IMR-90 (cell line): ENCODE measurements at regions not wholly inside any gene's neighbourhood (a gene's known extent, or its start where the extent isn't known, plus 50 kb on each side); places are given as distances from the start of the nearest gene placed in this dataset.

Experiments used
- ATAC-seq: fragments of 200-7000 bp; cut with Tn5 transposase; 2 replicates; pipeline ENCODE4 v1.9.1; 2020; ENCODE audit warnings: low read depth, mild to moderate bottlenecking, moderate library complexity
- BruUV-seq: library from RNA; stranded (reverse); fragments of 400-500 nt; replicated peaks from 2 replicates; lab custom pipeline; 2021; lab: Mats Ljungman, UMichigan
- CTCF ChIA-PET: fragments of 300-600 bp; formaldehyde crosslinking; extraction: SDS; loops from one replicate; lab custom pipeline; 2021; ENCODE audit warnings: antibody characterized with exemption; lab: Yijun Ruan, JAX
- POLR2A ChIA-PET: fragments of 300-600 bp; sonication (Branson Sonifier 250); formaldehyde crosslinking; loops from one replicate; lab custom pipeline; 2022; ENCODE audit warnings: antibody characterized with exemption; ENCODE audit not compliant: unreplicated experiment; lab: Charles Lee
- DNase-seq: peaks from one replicate; pipeline ENCODE4 v3.0.0; 2013
- H2AFZ ChIP-seq: replicated peaks from 2 replicates; pipeline ENCODE3; 2013; ENCODE audit warnings: low read length, mild to moderate bottlenecking; ENCODE audit not compliant: poor library complexity
- H2AK5ac ChIP-seq: 2 replicates; pipeline ENCODE4 v1.6.1; 2013; ENCODE audit warnings: low read depth, low read length, inconsistent platforms
- H2AK9ac ChIP-seq: replicated peaks from 2 replicates; pipeline ENCODE3; 2013; ENCODE audit warnings: mild to moderate bottlenecking, low read depth, low read length, moderate library complexity; ENCODE audit not compliant: poor library complexity
- H2BK120ac ChIP-seq: 2 replicates; pipeline ENCODE4 v1.6.1; 2013; ENCODE audit warnings: low read depth, low read length, inconsistent platforms
- H2BK15ac ChIP-seq: 3 replicates; pipeline ENCODE4 v1.6.1; 2013; ENCODE audit warnings: low read depth, low read length, inconsistent platforms
- H2BK20ac ChIP-seq: 2 replicates; pipeline ENCODE4 v1.6.1; 2013; ENCODE audit warnings: low read depth, mild to moderate bottlenecking, inconsistent platforms, low read length, moderate library complexity
- H2BK5ac ChIP-seq: 2 replicates; pipeline ENCODE4 v1.6.1; 2013; ENCODE audit warnings: mild to moderate bottlenecking, low read depth, low read length, inconsistent platforms; ENCODE audit not compliant: poor library complexity, severe bottlenecking
- H3K14ac ChIP-seq: replicated peaks from 2 replicates; pipeline ENCODE4 v1.6.1; 2013; ENCODE audit warnings: low read depth, low read length, inconsistent platforms
- H3K18ac ChIP-seq: 2 replicates; pipeline ENCODE4 v1.6.1; 2013; ENCODE audit warnings: low read depth, low read length, control low read depth
- H3K23ac ChIP-seq: 2 replicates; pipeline ENCODE4 v1.6.1; 2013; ENCODE audit warnings: low read depth, low read length, inconsistent platforms
- H3K27ac ChIP-seq: 2 replicates; pipeline ENCODE4 v1.5.1; 2013; ENCODE audit warnings: mild to moderate bottlenecking, control low read depth, low read length; ENCODE audit not compliant: insufficient read depth
- H3K27me3 ChIP-seq: 2 replicates; pipeline ENCODE4 v1.6.1; 2013; ENCODE audit warnings: low read length; ENCODE audit not compliant: control insufficient read depth, insufficient read depth
- H3K36me3 ChIP-seq: 2 replicates; pipeline ENCODE4 v1.6.1; 2013; ENCODE audit warnings: low read length, mixed read lengths; ENCODE audit not compliant: control insufficient read depth, insufficient read depth
- H3K4ac ChIP-seq: 2 replicates; pipeline ENCODE4 v1.6.1; 2013; ENCODE audit warnings: low read depth, low read length, inconsistent platforms
- H3K4me1 ChIP-seq: 2 replicates; pipeline ENCODE4 v1.6.1; 2013; ENCODE audit warnings: low read length, mixed read lengths; ENCODE audit not compliant: control insufficient read depth, insufficient read depth
- H3K4me2 ChIP-seq: 2 replicates; pipeline ENCODE4 v1.6.1; 2013; ENCODE audit warnings: low read depth, mild to moderate bottlenecking, control low read depth, low read length, moderate library complexity
- H3K4me3 ChIP-seq: 2 replicates; pipeline ENCODE4 v1.5.1; 2013; ENCODE audit warnings: low read depth, mild to moderate bottlenecking, control low read depth, low read length, moderate library complexity; ENCODE audit not compliant: insufficient read depth
- H3K56ac ChIP-seq: 2 replicates; pipeline ENCODE4 v1.6.1; 2013; ENCODE audit warnings: low read length, inconsistent platforms; ENCODE audit not compliant: insufficient read depth; ENCODE audit errors: extremely low read depth
- H3K79me1 ChIP-seq, 2 experiments: 2 replicates each; pipeline ENCODE4 v1.6.1; 2013; ENCODE audit warnings: low read length in 2 of 2, inconsistent platforms in 1 of 2, low read depth in 1 of 2
- H3K9ac ChIP-seq: 2 replicates; pipeline ENCODE4 v1.6.1; 2013; ENCODE audit warnings: low read depth, low read length, control low read depth
- H3K9me1 ChIP-seq: 2 replicates; pipeline ENCODE4 v1.6.1; 2013; ENCODE audit warnings: low read length, inconsistent platforms; ENCODE audit not compliant: insufficient read depth
- H3K9me3 ChIP-seq: 2 replicates; pipeline ENCODE4 v1.6.1; 2013; ENCODE audit warnings: low read length; ENCODE audit not compliant: control insufficient read depth, insufficient read depth
- H4K20me1 ChIP-seq: 2 replicates; pipeline ENCODE4 v1.6.1; 2013; ENCODE audit warnings: low read length, inconsistent platforms; ENCODE audit not compliant: insufficient read depth
- H4K5ac ChIP-seq: 2 replicates; pipeline ENCODE4 v1.6.1; 2013; ENCODE audit warnings: mild to moderate bottlenecking, low read depth, low read length, control low read depth
- H4K8ac ChIP-seq, 2 experiments: 2 replicates each; pipeline ENCODE4 v1.6.1; 2013; ENCODE audit warnings: low read depth in 2 of 2, low read length in 2 of 2, control low read depth in 1 of 2, inconsistent platforms in 1 of 2
- H4K91ac ChIP-seq: 2 replicates; pipeline ENCODE4 v1.6.1; 2013; ENCODE audit warnings: low read depth, low read length, inconsistent platforms; ENCODE audit not compliant: insufficient read depth
- BHLHE40 ChIP-seq: fragments of 150-350 bp; IDR thresholded peaks from 2 replicates; pipeline ENCODE4 v1.6.1; 2016; ENCODE audit warnings: mild to moderate bottlenecking, low read depth, low read length
- MAZ ChIP-seq: IDR thresholded peaks from 2 replicates; pipeline ENCODE4 v1.6.1; 2012; ENCODE audit warnings: low read depth, mild to moderate bottlenecking, low read length, improper control_type of control experiment, moderate library complexity, borderline replicate concordance
- POLR2A ChIP-seq: IDR thresholded peaks from 2 replicates; pipeline ENCODE4 v1.6.1; 2012; ENCODE audit warnings: mild to moderate bottlenecking, low read depth, low read length
- RAD21 ChIP-seq: IDR thresholded peaks from 2 replicates; pipeline ENCODE4 v1.6.1; 2012; ENCODE audit warnings: low read length, improper control_type of control experiment
- RCOR1 ChIP-seq: IDR thresholded peaks from 2 replicates; pipeline ENCODE4 v1.6.1; 2012; ENCODE audit warnings: mild to moderate bottlenecking, low read length, improper control_type of control experiment; ENCODE audit not compliant: insufficient replicate concordance
- WGBS, 2 experiments: methylation state at CpG; one replicate each; pipeline versions ENCODE4 v1.1.5 to v1.1.7; 2013; ENCODE audit warnings: missing lambda C conversion rate in 2 of 2; ENCODE audit not compliant: insufficient read length in 1 of 2; ENCODE audit errors: extremely low coverage in 2 of 2; 5-methylcytosine and 5-hydroxymethylcytosine counted together
- dilution Hi-C: fragments of 300-500 bp; cut with HindIII; formaldehyde crosslinking; loops from one replicate; pipeline ENCODE4 v1.14.3; 2018; ENCODE audit warnings: low sequenced_read_pairs; ENCODE audit not compliant: unreplicated experiment
- in situ Hi-C: fragments of 300-500 bp; cut with MboI; formaldehyde crosslinking; loops from 3 replicates; pipeline ENCODE4 v1.14.3; 2019; ENCODE audit warnings: low sequenced_read_pairs, inconsistent platforms, mixed read lengths
- intact Hi-C: fragments of 100-400 bp; cut with micrococcal nuclease; formaldehyde crosslinking; loops from 2 replicates; pipeline ENCODE4 v1.10.0; 2022
- TF ChIP-seq, protein P1 (sequence below): fragments of 150-350 bp; IDR thresholded peaks from 2 replicates; pipeline ENCODE4 v1.6.1; 2016; ENCODE audit warnings: low read depth, mild to moderate bottlenecking, low read length, moderate library complexity, borderline replicate concordance
- TF ChIP-seq, protein P2 (sequence below): fragments of 150-350 bp; IDR thresholded peaks from 2 replicates; pipeline ENCODE4 v1.6.1; 2017; ENCODE audit warnings: mild to moderate bottlenecking, antibody characterized with exemption, low read length, low read depth

DNA sequence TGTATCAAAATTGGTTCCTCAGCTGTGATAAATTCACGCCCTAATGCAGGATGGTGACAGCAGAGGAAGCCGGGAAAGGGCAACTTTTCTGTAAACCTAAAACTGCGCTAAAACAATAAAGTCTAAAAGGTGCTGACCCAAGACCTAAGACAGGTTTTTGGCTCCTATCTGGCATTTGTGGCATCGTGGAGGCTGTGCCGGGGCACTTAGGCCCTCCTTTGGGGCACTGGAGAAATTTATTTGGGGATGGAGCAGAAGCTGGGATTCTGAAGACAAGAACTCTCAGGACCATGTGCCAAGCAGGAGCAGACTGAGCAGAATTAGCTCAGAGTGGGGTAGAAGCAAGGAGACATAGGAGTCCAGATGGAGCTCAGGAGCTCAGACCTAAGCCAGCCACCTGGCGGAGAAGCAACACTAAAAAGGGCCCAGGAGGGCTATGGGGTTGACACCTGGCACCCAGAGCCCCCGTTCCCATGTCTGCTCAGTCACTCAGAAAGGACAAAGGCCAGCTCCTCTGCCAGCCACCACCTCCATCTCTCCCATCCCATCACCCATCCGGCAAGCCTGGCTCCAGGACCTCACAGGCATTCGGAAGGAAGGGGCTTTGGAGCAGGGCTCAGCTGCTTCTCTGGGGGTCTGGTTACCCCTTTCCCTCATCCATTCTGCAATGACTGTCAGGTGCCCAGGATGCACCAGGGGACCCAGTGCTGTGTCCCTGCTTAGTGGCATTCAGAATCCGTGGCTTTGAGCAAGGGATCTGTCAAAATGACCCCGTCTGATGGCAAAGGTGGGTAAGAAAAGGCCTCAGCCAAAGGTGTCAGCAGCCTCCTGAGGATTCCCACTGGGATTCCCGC lies 347.7 kb downstream of the NPHP4 start:
- H4K91ac ChIP-seq, result no peak overlapping the region
- no peak overlapping the region for H3K4ac ChIP-seq
- CTCF ChIA-PET, result interaction anchor here (0.5 kb wide), 1 partner anchor 34 kb away, joined by 3 read pairs; no protein-coding TSS in a partner anchor
- H3K9ac ChIP-seq, result no peak overlapping the region
- H3K23ac ChIP-seq, result no peak overlapping the region
- no peaks in the 10 kb centered on the region for H4K20me1 ChIP-seq
- intact Hi-C loops, result no loop called here
- H2BK120ac ChIP-seq, result no peak overlapping the region
- H2AK9ac ChIP-seq, result no peak overlapping the region
- BruUV-seq, result no TSS peak
- H2AFZ ChIP-seq, result no peak overlapping the region
- no peak for ATAC-seq
- no peak overlapping the region for H2BK5ac ChIP-seq
- in situ Hi-C loops, result no loop called here
- H3K56ac ChIP-seq, result no peak overlapping the region
- TF ChIP-seq MAZ, result no peak
- TF ChIP-seq, protein P1, sequence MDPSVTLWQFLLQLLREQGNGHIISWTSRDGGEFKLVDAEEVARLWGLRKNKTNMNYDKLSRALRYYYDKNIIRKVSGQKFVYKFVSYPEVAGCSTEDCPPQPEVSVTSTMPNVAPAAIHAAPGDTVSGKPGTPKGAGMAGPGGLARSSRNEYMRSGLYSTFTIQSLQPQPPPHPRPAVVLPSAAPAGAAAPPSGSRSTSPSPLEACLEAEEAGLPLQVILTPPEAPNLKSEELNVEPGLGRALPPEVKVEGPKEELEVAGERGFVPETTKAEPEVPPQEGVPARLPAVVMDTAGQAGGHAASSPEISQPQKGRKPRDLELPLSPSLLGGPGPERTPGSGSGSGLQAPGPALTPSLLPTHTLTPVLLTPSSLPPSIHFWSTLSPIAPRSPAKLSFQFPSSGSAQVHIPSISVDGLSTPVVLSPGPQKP, result no peak
- TF ChIP-seq, protein P2, sequence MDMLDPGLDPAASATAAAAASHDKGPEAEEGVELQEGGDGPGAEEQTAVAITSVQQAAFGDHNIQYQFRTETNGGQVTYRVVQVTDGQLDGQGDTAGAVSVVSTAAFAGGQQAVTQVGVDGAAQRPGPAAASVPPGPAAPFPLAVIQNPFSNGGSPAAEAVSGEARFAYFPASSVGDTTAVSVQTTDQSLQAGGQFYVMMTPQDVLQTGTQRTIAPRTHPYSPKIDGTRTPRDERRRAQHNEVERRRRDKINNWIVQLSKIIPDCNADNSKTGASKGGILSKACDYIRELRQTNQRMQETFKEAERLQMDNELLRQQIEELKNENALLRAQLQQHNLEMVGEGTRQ, result no peak
- no peak for TF ChIP-seq RAD21
- TF ChIP-seq POLR2A, result no peak
- TF ChIP-seq BHLHE40, result no peak
- TF ChIP-seq RCOR1, result no peak
- H4K8ac ChIP-seq, result no peak overlapping the region
- no peak overlapping the region for H3K4me3 ChIP-seq
- H2BK15ac ChIP-seq, result no peak overlapping the region
- H3K27ac ChIP-seq, result no peak overlapping the region
- dilution Hi-C loops, result no loop called here
- no peak for DNase-seq
- H2BK20ac ChIP-seq, result no peak overlapping the region
- no peaks in the 10 kb centered on the region for H3K79me1 ChIP-seq
- no peaks in the 10 kb centered on the region for H3K27me3 ChIP-seq
- H3K9me1 ChIP-seq, result no peaks in the 10 kb centered on the region
- no peak overlapping the region for H3K14ac ChIP-seq
- no peak overlapping the region for H3K4me2 ChIP-seq
- 54% methylated on average over 7 of the region's 12 CpGs; no CpG with 5 or more reads in 1 of the 2 experiments for WGBS, 2 experiments
- POLR2A ChIA-PET, result no interaction called here
- H3K4me1 ChIP-seq, result no peaks in the 10 kb centered on the region
- H4K5ac ChIP-seq, result no peak overlapping the region
- no peaks in the 10 kb centered on the region for H3K36me3 ChIP-seq
- H3K9me3 ChIP-seq, result peaks cover 54% of the 10 kb centered on the region
- H2AK5ac ChIP-seq, result no peak overlapping the region
- no peak overlapping the region for H3K18ac ChIP-seq
